Midbrain (tissue), 1 donor: ENCODE measurements at regions not wholly inside any gene's neighbourhood (a gene's known extent, or its start where the extent isn't known, plus 50 kb on each side); places are given as distances from the start of the nearest gene placed in this dataset.

Experiments used
- DNase-seq: peaks from one replicate; lab custom pipeline; 2025; lab: John Stamatoyannopoulos, UW

GRCh38 chr7:81606078-81606863 is 163.6 kb downstream of the HGF start:
- no peak for DNase-seq

- no peak for DNase-seq
Observed at GRCh38 chr7:81605493-81605892, 164.4 kb downstream of the HGF start.

- DNase-seq: no peak
Observed at GRCh38 chr7:81604808-81605174, 165.1 kb downstream of the HGF start.

- no peak for DNase-seq
Observed at GRCh38 chr7:81604075-81604807, 165.6 kb downstream of the HGF start.

GRCh38 chr7:81600608-81601007 is 169.2 kb downstream of the HGF start:
- no peak for DNase-seq

- DNase-seq: no peak
Observed at GRCh38 chr7:81598951-81599350, 170.9 kb downstream of the HGF start.

- no peak for DNase-seq
Observed at GRCh38 chr7:81594767-81595166, 175.1 kb downstream of the HGF start.

- DNase-seq: no peak
Observed at GRCh38 chr7:81590131-81590530, 179.7 kb downstream of the HGF start.

- no peak for DNase-seq
Observed at GRCh38 chr7:81584667-81585066, 185.2 kb downstream of the HGF start.

- DNase-seq: no peak
Observed at GRCh38 chr7:81583882-81584533, 185.8 kb downstream of the HGF start.

- no peak for DNase-seq
Observed at GRCh38 chr7:81583090-81583489, 186.8 kb downstream of the HGF start.

- no peak for DNase-seq
Observed at GRCh38 chr7:81577642-81578340, 192.1 kb downstream of the HGF start.

GRCh38 chr7:81574723-81575326 is 195.0 kb downstream of the HGF start:
- no peak for DNase-seq

- no peak for DNase-seq
Observed at GRCh38 chr7:81573932-81574331, 195.9 kb downstream of the HGF start.

- no peak for DNase-seq
Observed at GRCh38 chr7:81573128-81573527, 196.7 kb downstream of the HGF start.

GRCh38 chr7:81562581-81562980 is 207.3 kb downstream of the HGF start:
- DNase-seq: no peak

GRCh38 chr7:81560708-81561107 is 209.1 kb downstream of the HGF start:
- no peak for DNase-seq

GRCh38 chr7:81549484-81550016 is 220.3 kb downstream of the HGF start:
- no peak for DNase-seq

GRCh38 chr7:81534996-81535395 is 234.9 kb downstream of the HGF start:
- no peak for DNase-seq

- DNase-seq: no peak
Observed at GRCh38 chr7:81534446-81534845, 235.4 kb downstream of the HGF start.

GRCh38 chr7:81533931-81534330 is 235.9 kb downstream of the HGF start:
- DNase-seq: no peak

GRCh38 chr7:81533426-81533825 is 236.4 kb downstream of the HGF start:
- no peak for DNase-seq
